ENCODE measurements at regions not wholly inside any gene's neighbourhood (a gene's known extent, or its start where the extent isn't known, plus 50 kb on each side); places are given as distances from the start of the nearest gene placed in this dataset.
"Not testable (repeated sequence)": the region's sequence is repeated elsewhere in the genome, so short reads cannot be mapped to it uniquely, and the experiment has no call there.

DNA sequence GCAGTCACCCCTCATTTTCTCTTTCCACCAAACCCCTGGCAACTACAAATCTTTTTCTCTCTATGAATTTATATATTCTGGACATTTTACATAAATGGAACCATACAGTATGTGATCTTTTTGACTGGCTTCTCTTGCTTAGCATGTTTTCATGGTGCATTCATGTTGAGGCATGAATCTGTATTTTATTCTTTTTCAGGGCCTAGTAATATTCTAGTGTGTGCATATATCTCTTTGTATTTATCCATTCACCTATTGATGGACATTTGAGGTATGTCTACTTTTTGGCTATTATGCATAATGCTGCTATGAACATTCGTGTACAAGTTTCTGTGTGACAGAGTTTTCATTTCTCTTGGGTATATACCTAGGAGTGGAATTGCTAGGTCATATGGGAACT, 78.2 kb downstream of the HACD1 start:
- ATAC-seq (ENCODE audit: poor library complexity), result no peak
- DNase-seq, result no peak
- intact Hi-C loops (cut with DNase I), result no loop called here

DNA sequence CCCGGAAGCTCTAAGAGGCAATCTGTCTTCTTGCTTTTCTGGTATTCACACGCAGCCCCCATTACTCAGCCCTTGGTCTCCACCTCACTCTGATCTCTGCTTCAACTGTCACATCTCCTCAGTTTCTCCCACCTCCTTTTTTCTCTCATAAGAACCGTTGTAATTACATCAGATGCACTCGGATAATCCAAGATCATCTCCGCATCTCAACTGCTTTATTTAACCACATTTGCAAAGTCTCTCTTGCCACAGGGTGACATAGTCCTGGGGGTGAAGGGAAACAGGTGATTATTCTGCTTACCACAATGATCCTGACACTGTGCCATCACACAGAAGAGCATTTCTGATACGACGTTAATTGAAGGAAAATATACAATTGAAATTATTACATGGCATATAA, 79.9 kb downstream of the HACD1 start:
- DNase-seq, result no peak
- ATAC-seq (ENCODE audit: poor library complexity), result no peak
- intact Hi-C loops (cut with DNase I), result no loop called here

GRCh38 chr10:17536221-17536620, 81.0 kb downstream of the HACD1 start:
- no peak for ATAC-seq (ENCODE audit: poor library complexity)
- DNase-seq, result no peak
- intact Hi-C loops (cut with DNase I), result no loop called here

DNA sequence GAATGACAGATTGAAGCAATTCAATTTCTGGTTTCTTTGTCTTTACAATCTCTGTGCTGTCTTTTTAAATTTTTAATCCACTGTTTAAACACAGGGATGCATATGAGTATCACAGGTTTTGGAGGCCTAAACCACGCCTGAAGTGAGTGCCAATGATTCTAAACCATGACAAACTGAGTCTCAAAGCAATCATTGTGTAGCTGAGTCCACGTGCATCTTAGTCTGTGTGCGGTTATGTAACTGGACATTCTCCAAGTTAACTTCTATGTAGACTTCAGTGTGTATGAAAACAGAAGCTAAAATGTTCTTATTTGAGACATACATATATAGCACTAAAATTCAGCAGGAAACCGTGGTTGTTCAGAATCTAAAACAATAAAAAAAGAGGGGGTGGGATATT, 79.3 kb upstream of the ST8SIA6 start:
- no peak for ATAC-seq (ENCODE audit: poor library complexity)
- intact Hi-C loops (cut with DNase I), result no loop called here
- no peak for DNase-seq

DNA sequence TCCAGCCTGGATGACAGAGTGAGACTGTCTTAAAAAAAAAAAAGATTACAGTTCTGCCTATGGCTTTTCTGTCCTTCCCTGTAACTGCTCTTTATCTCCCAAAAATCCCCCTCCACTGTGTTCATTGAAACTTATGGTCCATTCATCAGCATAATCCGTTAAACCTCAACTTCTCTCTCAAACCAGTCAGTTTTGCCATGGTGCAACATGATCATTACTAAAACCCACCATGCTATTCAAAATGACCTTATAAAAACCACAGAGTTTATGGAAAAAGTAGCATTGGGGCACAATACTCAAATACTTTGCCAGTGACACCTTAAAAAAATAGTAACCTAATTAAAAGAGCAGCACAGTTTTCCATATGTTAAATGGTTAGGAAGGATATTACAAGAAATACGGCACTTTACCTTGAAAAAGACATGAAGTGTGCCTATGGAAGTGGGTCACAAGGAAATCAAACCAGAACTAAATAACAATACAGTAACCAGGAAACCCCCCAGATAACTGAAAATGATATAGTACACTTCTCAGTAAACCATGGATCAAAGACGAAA, 74.0 kb upstream of the ST8SIA6 start:
- intact Hi-C loops (cut with DNase I), result no loop called here
- DNase-seq, result no peak
- no peak for ATAC-seq (ENCODE audit: poor library complexity)

- intact Hi-C loops (cut with DNase I), result no loop called here
- no peak for ATAC-seq (ENCODE audit: poor library complexity)
- DNase-seq, result no peak
These were observed 73.2 kb upstream of the ST8SIA6 start for GRCh38 chr10:17527514-17528146.

DNA sequence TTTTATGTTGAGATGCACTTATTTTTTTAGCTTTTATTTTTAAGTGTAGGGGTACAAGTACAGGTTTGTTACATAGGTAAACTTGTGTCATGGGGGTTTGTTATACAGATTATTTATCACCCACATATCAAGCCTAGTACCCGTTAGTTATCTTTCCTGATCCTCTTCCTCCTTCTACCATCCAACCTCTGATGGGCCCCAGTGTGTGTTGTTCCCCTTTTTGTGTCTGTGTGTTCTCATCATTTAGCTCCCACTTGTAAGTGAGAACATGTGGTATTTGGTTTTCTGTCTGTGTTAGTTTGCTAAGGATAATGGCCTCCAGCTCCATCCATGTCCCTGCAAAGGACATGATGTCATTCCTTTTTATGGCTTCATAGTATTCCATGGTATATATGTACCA, 72.2 kb upstream of the ST8SIA6 start:
- ATAC-seq (ENCODE audit: poor library complexity); DNase-seq; intact Hi-C loops (cut with DNase I): not testable (repeated sequence)

DNA sequence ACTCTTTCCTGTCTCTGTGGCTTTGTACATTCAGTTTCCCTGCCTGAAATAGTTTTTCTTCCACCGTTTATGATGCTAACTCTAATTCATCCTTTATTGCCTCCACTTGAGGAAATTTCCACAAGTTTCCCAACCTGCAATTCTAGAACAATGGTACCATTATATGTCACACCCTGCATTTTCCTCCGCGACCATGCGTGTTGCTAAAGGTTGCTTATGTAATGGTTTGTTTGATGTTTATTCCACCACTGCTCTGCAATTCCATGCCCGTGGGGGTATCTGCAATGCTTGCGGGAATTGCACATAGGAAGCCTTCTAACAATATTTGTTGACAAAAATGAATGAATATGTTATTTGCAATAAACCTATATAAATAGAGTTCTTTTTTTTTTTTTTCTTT, 69.5 kb upstream of the ST8SIA6 start:
- intact Hi-C loops (cut with DNase I), result no loop called here
- ATAC-seq (ENCODE audit: poor library complexity) (no peak), DNase-seq (no peak)

DNA sequence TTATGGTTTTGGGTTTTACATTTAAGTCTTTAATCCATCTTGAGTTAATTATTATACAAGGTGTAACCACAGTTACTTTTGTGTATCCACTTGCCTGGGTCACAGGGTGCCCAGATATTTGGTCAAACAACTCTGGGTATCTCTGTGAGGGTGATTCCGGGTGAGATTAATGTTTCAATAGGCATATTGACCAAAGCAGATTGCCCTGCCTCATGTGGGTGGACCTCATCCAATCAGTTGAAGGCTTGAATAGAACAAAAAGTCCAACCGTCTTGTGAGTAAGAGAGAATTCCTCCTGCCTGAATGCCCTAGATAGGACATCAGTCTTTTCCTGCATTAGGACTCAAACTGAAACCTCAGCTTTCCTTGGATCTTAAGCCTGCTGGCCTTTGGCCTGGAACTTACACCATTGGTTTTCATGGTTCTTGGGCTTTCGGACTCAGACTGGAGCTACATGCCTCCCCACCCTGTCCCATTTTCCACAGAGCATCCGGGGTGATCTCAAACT, 68.9 kb upstream of the ST8SIA6 start:
- intact Hi-C loops (cut with DNase I), result no loop called here
- no peak for ATAC-seq (ENCODE audit: poor library complexity)
- DNase-seq, result no peak

GRCh38 chr10:17522269-17522668, 67.9 kb upstream of the ST8SIA6 start:
- intact Hi-C loops (cut with DNase I); DNase-seq; ATAC-seq (ENCODE audit: poor library complexity): not testable (repeated sequence)

GRCh38 chr10:17519457-17519856, 65.1 kb upstream of the ST8SIA6 start:
- intact Hi-C loops (cut with DNase I), result no loop called here

GRCh38 chr10:17518338-17518737, 63.9 kb upstream of the ST8SIA6 start:
- intact Hi-C loops (cut with DNase I), result no loop called here
- DNase-seq (no peak), ATAC-seq (ENCODE audit: poor library complexity) (no peak)

More at GRCh38 chr10:17519457-17519856, 65.1 kb upstream of the ST8SIA6 start:
- no peak for DNase-seq
- no peak for ATAC-seq (ENCODE audit: poor library complexity)

DNA sequence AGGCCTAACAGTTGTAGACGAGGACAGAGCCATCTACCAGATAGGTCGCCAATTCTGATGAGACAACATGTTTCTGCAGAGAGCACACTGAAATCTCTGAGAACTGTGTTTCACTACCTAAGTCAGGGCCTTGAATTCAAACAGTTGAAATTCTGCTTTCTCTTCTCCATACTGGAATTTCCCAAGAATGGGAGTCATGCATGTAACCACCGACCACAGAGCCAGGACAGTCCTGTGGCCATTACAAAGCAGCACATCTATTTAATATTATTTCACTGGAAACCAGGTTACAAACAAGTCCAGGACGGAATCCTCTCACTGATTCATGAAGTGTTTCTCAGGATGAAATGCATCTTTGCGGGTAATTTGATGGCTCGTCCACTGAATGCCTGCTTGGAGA, 62.0 kb upstream of the ST8SIA6 start:
- intact Hi-C loops (cut with DNase I), result no loop called here
- ATAC-seq (ENCODE audit: poor library complexity), result no peak
- no peak for DNase-seq

DNA sequence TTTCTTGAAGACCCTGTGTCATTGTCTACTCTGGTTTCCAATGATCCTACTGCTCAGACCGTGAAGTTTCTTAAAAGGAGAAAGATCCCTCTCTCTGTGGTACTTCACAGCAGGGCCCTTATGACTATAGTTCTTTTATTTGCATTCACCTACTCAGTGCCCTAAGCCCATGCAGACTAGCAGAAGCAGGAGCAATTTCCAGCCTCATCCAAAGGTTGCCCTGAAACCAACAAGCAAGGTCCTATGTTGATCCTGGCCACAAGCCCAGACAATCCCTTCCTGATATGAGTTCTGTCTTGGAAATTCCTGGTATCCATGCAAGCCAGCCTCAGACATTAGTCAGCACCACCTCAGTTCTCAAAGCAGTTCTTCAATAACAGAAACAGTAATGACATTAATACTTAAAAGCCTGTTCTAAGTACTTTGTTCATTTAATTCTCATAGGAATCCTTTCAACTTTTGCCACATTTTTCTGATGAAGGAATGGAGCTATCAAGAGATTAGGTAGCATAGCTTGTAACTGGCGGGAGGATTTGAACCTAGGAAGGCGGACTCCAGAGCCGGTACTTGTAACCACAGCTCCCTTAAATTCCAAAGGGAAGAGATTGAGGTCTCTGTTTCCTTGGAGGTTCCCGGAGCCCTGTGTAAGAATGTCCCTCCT, 58.1 kb upstream of the ST8SIA6 start:
- no peak for DNase-seq
- intact Hi-C loops (cut with DNase I), result no loop called here
- ATAC-seq (ENCODE audit: poor library complexity), result peak; percentile 53

DNA sequence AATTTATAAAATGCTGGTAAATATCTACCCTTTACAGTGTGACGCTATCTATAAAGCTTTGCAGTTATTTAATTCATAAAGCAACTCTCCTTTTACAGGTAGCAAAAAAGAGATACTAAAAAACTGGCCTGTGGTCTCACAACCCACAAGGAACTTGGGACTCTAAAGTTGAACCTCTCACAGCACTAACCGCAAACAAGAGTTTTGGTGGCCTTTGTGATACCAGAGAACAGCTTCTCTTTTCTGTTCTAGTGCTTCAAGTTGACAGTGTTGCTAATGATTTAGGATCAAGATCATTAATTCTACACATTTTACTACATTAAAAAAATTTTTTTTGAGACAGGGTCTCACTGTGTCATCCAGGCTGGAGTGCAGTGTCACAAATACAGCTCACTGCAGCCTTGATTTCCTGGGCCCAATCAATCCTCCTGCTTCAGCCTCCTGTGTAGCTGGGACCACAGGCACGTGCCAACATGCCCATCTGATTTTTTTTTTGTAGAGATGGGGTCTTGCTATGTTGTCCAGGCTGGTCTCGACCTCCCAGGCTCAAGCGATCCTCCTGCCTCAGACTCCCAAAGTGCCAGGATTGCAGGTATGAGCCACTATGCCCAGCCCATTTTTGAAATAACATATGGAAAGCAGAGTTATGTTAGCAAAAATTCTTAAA, 56.0 kb upstream of the ST8SIA6 start:
- ATAC-seq (ENCODE audit: poor library complexity), result no peak
- intact Hi-C loops (cut with DNase I), result no loop called here

DNA sequence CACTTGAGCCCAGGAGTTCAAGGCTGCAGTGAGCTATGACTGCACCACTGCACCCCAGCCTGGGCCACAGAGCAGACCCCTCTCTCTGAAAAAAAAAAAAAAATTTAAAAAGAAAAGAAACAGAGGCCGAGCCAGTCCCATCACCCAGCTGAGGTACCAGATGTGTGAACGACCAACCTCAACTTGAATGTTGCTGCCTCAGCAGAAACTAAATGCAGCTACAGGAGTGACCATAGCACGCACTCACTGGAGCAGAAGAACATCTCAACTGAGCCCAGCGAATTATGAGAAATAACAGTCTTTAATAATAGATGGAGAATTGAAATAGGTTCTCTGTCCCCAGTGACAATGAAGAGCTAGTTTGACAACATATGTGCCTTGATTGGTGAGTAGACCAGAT, 53.1 kb upstream of the ST8SIA6 start:
- intact Hi-C loops (cut with DNase I), result no loop called here
- DNase-seq (no peak), ATAC-seq (ENCODE audit: poor library complexity) (no peak)

More for the DNA sequence above, 56.0 kb upstream of the ST8SIA6 start:
- no peak for DNase-seq

DNA sequence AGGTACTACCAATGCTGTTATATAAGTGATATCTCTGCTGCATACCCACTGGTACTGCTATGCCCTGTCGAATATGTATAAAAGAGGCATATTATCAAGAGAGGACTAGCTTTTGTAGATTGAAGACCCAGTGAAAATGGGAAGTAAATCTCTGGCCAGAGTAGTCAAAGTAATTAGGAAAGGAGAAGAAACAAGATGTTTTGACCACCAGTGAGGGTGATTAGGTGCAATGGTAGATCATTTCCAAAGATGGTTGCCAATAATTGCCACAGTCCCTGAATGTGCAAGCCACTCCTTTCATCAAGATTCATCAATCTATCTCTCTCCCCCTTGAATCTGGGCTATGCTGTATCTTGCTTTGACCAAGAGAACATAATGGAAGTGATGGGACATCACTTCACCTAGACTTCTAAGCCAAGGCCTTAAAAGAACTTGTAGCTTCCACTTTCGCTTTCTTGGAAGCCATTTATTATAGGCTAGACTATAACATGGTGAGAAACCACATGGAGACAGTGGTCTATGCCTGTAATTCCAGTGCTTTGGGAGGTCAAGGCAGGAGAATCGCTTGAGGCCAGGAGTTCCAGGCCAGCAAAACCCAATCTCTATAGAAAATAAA, 52.6 kb upstream of the ST8SIA6 start:
- ATAC-seq (ENCODE audit: poor library complexity) (no peak), DNase-seq (no peak)
- intact Hi-C loops (cut with DNase I), result no loop called here

DNA sequence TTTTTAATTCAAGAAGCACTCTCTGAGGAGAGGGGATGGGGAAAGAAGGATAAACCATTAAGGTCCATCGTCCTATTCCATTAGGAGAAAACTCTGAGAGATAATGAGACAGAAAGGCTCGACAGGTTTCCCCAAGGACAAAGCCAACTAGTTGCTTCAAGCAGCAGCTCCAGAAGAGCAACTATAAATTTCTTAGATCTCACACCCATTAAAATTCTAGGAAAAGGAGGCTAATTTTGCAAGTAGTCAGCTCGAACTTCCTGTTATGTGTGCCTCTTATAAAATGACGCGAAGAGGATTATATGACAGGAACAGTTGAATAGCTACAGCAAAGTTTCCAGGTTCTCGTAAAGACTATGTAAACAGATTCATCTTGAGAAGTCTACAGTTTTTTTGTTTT, 52.0 kb upstream of the ST8SIA6 start:
- no peak for DNase-seq
- no peak for ATAC-seq (ENCODE audit: poor library complexity)

DNA sequence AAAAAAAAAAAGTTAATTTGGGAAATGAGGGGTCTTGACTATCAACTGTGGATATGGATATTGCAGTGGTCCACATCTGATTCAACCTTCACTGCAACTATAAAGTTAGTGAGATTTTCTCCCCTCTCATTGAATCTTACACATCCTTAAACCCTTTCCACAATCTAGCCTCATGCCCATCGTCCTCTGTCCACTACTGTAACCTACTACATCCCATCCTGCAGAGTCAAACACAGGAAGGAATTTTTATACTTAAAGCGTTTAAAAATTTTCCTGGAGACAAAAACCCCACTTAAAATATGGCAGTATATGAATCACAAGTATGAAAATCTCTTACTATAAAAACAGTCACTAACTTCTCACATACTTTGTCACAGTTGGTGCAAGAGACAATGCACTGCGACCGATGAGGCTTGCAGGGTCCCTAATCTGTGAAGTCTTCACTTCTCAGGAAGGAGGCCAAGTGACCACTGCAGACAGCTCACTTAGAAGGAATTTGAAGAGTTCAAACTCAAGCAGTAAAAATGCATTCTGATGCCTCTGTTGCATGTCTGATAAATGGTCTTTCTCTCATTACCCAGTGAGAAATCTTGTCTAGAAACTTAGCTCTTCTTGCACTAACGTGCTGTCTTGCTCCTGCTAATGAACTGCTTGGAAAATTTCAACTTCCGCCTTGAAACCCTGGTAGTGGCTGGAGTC, 50.3 kb upstream of the ST8SIA6 start:
- ATAC-seq (ENCODE audit: poor library complexity) (no peak), DNase-seq (no peak)
- intact Hi-C loops (cut with DNase I), result no loop called here

More for the DNA sequence above, 52.0 kb upstream of the ST8SIA6 start:
- intact Hi-C loops (cut with DNase I), result no loop called here

All from Right ventricle myocardium superior (tissue), 1 donor.